ENCODE measurements at regions not wholly inside any gene's neighbourhood (a gene's known extent, or its start where the extent isn't known, plus 50 kb on each side); places are given as distances from the start of the nearest gene placed in this dataset.

GRCh38 chr6:164183556-164184123, 769.1 kb downstream of the QKI start:
- H3K27me3 ChIP-seq (replicated peaks; ENCODE audit: insufficient read depth, low read length), result no peaks in the 10 kb centered on the region
- no peak overlapping the region for H3K4me3 ChIP-seq (ENCODE audit: low read length)
- no peaks in the 10 kb centered on the region for H4K20me1 ChIP-seq (ENCODE audit: insufficient read depth, low read length)
- no peak overlapping the region for H2AFZ ChIP-seq (ENCODE audit: low read length)
- TF ChIP-seq, protein P1, sequence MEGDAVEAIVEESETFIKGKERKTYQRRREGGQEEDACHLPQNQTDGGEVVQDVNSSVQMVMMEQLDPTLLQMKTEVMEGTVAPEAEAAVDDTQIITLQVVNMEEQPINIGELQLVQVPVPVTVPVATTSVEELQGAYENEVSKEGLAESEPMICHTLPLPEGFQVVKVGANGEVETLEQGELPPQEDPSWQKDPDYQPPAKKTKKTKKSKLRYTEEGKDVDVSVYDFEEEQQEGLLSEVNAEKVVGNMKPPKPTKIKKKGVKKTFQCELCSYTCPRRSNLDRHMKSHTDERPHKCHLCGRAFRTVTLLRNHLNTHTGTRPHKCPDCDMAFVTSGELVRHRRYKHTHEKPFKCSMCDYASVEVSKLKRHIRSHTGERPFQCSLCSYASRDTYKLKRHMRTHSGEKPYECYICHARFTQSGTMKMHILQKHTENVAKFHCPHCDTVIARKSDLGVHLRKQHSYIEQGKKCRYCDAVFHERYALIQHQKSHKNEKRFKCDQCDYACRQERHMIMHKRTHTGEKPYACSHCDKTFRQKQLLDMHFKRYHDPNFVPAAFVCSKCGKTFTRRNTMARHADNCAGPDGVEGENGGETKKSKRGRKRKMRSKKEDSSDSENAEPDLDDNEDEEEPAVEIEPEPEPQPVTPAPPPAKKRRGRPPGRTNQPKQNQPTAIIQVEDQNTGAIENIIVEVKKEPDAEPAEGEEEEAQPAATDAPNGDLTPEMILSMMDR (IDR thresholded peaks at IDR 0.05; ENCODE audit: low read length), result no peak
- TF ChIP-seq EZH2phosphoT487 (IDR thresholded peaks at IDR 0.05; ENCODE audit: low read length) (no peak), EZH2 (optimal IDR thresholded peaks at IDR 0.05; ENCODE audit: low read depth, low read length) (no peak)
- no peaks in the 10 kb centered on the region for H3F3A ChIP-seq (ENCODE audit: insufficient read depth, low read length)
- H3K9me2 ChIP-seq (replicated peaks; ENCODE audit: insufficient read depth, low read length), result no peaks in the 10 kb centered on the region
- no peak overlapping the region for H3K4me2 ChIP-seq (ENCODE audit: low read depth, low read length)
- H3K9ac ChIP-seq (ENCODE audit: low read length), result no peak overlapping the region
- no peaks in the 10 kb centered on the region for H3K4me1 ChIP-seq (ENCODE audit: low read length)
- DNase-seq, result no peak
- H3K79me2 ChIP-seq (ENCODE audit: low read length), result no peaks in the 10 kb centered on the region
- no peaks in the 10 kb centered on the region for H3K36me3 ChIP-seq (replicated peaks; ENCODE audit: insufficient read depth, low read length)
- H3K27ac ChIP-seq (ENCODE audit: low read length), result no peak overlapping the region
- no peaks in the 10 kb centered on the region for H3K9me3 ChIP-seq (replicated peaks; ENCODE audit: insufficient read depth, low read length)

DNA sequence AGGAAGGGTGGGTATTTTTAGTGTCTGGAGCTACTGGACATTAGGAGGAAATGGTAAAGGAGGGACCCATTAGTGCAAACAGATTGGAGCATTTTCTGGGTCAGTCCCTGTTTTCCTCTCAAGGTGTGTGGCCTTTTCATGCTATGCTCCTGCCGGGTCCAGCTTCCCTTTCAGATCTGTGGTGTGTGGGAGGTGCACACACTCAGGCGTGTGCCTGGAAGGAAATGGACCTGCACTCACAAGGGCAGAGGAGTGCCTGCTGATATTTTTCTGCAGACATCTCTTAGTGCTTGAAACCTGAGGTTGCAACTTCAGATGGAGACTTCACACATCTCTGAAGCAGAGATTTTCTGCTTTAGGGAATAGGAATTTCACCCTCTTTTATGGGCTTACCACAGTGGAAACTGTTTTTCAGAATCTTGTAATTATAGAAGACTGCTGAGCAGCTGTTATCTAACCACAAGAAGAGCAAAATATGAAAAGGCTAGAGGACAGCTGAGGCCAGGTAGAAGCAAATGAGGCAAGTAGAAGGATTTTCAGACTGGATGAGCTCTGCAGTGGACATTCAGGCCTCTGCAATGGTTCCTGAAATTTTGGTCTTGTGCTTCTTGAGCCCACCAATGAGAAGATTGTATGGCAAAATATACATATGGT, 764.3 kb downstream of the QKI start:
- no peaks in the 10 kb centered on the region for H3K4me1 ChIP-seq (ENCODE audit: low read length)
- H3K9me2 ChIP-seq (replicated peaks; ENCODE audit: insufficient read depth, low read length), result no peaks in the 10 kb centered on the region
- no peak overlapping the region for H3K4me3 ChIP-seq (ENCODE audit: low read length)
- TF ChIP-seq EZH2phosphoT487 (IDR thresholded peaks at IDR 0.05; ENCODE audit: low read length), result no peak
- H3K9ac ChIP-seq (ENCODE audit: low read length), result no peak overlapping the region
- no peaks in the 10 kb centered on the region for H4K20me1 ChIP-seq (ENCODE audit: insufficient read depth, low read length)
- H3K4me2 ChIP-seq (ENCODE audit: low read depth, low read length), result no peak overlapping the region
- no peaks in the 10 kb centered on the region for H3K27me3 ChIP-seq (replicated peaks; ENCODE audit: insufficient read depth, low read length)
- H2AFZ ChIP-seq (ENCODE audit: low read length), result no peak overlapping the region
- H3F3A ChIP-seq (ENCODE audit: insufficient read depth, low read length), result no peaks in the 10 kb centered on the region
- no peaks in the 10 kb centered on the region for H3K79me2 ChIP-seq (ENCODE audit: low read length)
- H3K27ac ChIP-seq (ENCODE audit: low read length), result no peak overlapping the region
- no peaks in the 10 kb centered on the region for H3K9me3 ChIP-seq (replicated peaks; ENCODE audit: insufficient read depth, low read length)
- DNase-seq, result no peak
- H3K36me3 ChIP-seq (replicated peaks; ENCODE audit: insufficient read depth, low read length), result no peaks in the 10 kb centered on the region

- Histone ChIP-seq H3K27me3 (replicated peaks; ENCODE audit: insufficient read depth, low read length) (no peaks in the 10 kb centered on the region), H3K4me2 (ENCODE audit: low read depth, low read length) (no peak overlapping the region), H3K4me1 (ENCODE audit: low read length) (no peaks in the 10 kb centered on the region), H3K9me3 (replicated peaks; ENCODE audit: insufficient read depth, low read length) (no peaks in the 10 kb centered on the region), H2AFZ (ENCODE audit: low read length) (no peak overlapping the region), H3K27ac (ENCODE audit: low read length) (no peak overlapping the region), H3F3A (ENCODE audit: insufficient read depth, low read length) (no peaks in the 10 kb centered on the region), H4K20me1 (ENCODE audit: insufficient read depth, low read length) (no peaks in the 10 kb centered on the region), H3K36me3 (replicated peaks; ENCODE audit: insufficient read depth, low read length) (no peaks in the 10 kb centered on the region), H3K9ac (ENCODE audit: low read length) (no peak overlapping the region), H3K9me2 (replicated peaks; ENCODE audit: insufficient read depth, low read length) (no peaks in the 10 kb centered on the region), H3K4me3 (ENCODE audit: low read length) (no peak overlapping the region), H3K79me2 (ENCODE audit: low read length) (no peaks in the 10 kb centered on the region)
- TF ChIP-seq EZH2 (optimal IDR thresholded peaks at IDR 0.05; ENCODE audit: low read depth, low read length) (no peak), EZH2phosphoT487 (IDR thresholded peaks at IDR 0.05; ENCODE audit: low read length) (no peak)
- TF ChIP-seq, protein P1 (IDR thresholded peaks at IDR 0.05; ENCODE audit: low read length), result no peak
- no peak for DNase-seq
Observed at GRCh38 chr6:164169355-164169754, 754.8 kb downstream of the QKI start.

DNA sequence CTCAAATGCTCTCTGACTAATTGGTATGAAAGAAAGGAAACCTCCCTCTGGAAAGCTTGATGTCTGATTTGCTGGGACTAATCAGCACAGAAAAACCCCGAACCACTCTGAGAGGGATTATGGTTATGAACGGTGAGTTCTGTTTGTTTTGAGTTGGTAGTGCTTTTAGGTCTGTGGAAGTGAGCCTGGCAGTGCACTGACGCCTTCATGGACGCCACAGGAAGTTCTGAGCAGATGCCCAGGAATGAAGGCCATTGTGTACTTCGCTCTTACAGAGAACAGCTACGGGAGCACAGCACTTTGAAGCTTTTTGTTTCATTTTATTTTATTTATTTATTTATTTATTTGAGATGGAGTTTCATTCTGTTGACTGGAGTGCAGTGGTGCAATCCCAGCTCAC, 754.1 kb downstream of the QKI start:
- TF ChIP-seq EZH2 (optimal IDR thresholded peaks at IDR 0.05; ENCODE audit: low read depth, low read length), result no peak
- TF ChIP-seq, protein P1 (IDR thresholded peaks at IDR 0.05; ENCODE audit: low read length), result no peak
- no peak for TF ChIP-seq EZH2phosphoT487 (IDR thresholded peaks at IDR 0.05; ENCODE audit: low read length)
- no peaks in the 10 kb centered on the region for H3K9me2 ChIP-seq (replicated peaks; ENCODE audit: insufficient read depth, low read length)

More for the DNA sequence above, 754.1 kb downstream of the QKI start:
- Histone ChIP-seq H4K20me1 (ENCODE audit: insufficient read depth, low read length) (no peaks in the 10 kb centered on the region), H3K27me3 (replicated peaks; ENCODE audit: insufficient read depth, low read length) (no peaks in the 10 kb centered on the region), H3K4me3 (ENCODE audit: low read length) (no peak overlapping the region), H3K9ac (ENCODE audit: low read length) (no peak overlapping the region), H3K27ac (ENCODE audit: low read length) (no peak overlapping the region), H3K4me1 (ENCODE audit: low read length) (no peaks in the 10 kb centered on the region), H3F3A (ENCODE audit: insufficient read depth, low read length) (no peaks in the 10 kb centered on the region), H3K4me2 (ENCODE audit: low read depth, low read length) (no peak overlapping the region), H2AFZ (ENCODE audit: low read length) (no peak overlapping the region), H3K9me3 (replicated peaks; ENCODE audit: insufficient read depth, low read length) (no peaks in the 10 kb centered on the region), H3K79me2 (ENCODE audit: low read length) (no peaks in the 10 kb centered on the region), H3K36me3 (replicated peaks; ENCODE audit: insufficient read depth, low read length) (no peaks in the 10 kb centered on the region)
- no peak for DNase-seq

Data from MM.1S (cell line).